HEK293 (cell line): ENCODE measurements at regions not wholly inside any gene's neighbourhood (a gene's known extent, or its start where the extent isn't known, plus 50 kb on each side); places are given as distances from the start of the nearest gene placed in this dataset.

Experiments used
- ZNF624 ChIP-seq: fragments of 450-650 bp; formaldehyde crosslinking; IDR thresholded peaks from 2 replicates; pipeline ENCODE4 v1.5.1; 2017; ENCODE audit warnings: missing biosample characterization, missing genetic modification characterization
- ZNF639 ChIP-seq: fragments of 450-650 bp; formaldehyde crosslinking; IDR thresholded peaks from 2 replicates; pipeline ENCODE4 v1.5.1; 2016; ENCODE audit warnings: missing biosample characterization, missing genetic modification characterization
- TF ChIP-seq, protein P1 (sequence below): fragments of 450-650 bp; formaldehyde crosslinking; IDR thresholded peaks from 2 replicates; pipeline ENCODE4 v1.5.1; 2016; ENCODE audit warnings: missing biosample characterization, missing genetic modification characterization

DNA sequence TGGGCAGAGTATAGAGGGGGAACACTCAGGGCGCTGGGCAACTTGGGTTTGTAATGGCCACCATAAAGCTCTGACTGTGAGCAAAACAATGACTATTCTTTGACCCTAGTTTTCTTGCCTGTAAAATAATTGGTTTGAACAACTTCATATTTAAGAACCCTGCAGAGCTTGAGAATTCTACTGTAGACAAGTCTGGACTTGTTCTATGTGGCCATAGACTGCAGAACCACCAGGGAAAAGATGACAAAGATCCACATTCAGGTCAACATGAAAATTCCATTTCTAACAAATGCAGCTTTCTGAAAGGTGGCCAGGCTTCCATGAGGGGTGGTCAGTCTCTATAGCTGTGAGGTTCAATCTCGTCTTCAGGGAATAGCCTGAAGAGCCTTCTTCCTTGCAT is 239.4 kb upstream of the LRRN1 start:
- TF ChIP-seq ZNF624 (tag by site-specific recombination) (no peak), ZNF639 (no peak)
- TF ChIP-seq, protein P1, sequence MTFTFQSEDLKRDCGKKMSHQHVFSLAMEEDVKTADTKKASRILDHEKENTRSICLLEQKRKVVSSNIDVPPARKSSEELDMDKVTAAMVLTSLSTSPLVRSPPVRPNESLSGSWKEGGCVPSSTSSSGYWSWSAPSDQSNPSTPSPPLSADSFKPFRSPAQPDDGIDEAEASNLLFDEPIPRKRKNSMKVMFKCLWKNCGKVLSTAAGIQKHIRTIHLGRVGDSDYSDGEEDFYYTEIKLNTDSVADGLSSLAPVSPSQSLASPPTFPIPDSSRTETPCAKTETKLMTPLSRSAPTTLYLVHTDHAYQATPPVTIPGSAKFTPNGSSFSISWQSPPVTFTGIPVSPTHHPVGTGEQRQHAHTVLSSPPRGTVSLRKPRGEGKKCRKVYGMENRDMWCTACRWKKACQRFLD (tag by site-specific recombination), result no peak
